Left ventricle myocardium inferior (tissue), 1 donor: ENCODE measurements at regions not wholly inside any gene's neighbourhood (a gene's known extent, or its start where the extent isn't known, plus 50 kb on each side); places are given as distances from the start of the nearest gene placed in this dataset.
"Not testable (repeated sequence)": the region's sequence is repeated elsewhere in the genome, so short reads cannot be mapped to it uniquely, and the experiment has no call there.

Experiments
- DNase-seq: peaks from one replicate; pipeline ENCODE4 v3.0.0-alpha.2; 2020
- H3K27ac ChIP-seq: fragments of 200-600 bp; replicated peaks from 2 replicates; pipeline ENCODE4 v1.8.0; 2021
- H3K27me3 ChIP-seq: fragments of 200-600 bp; 2 replicates; pipeline ENCODE4 v1.8.0; 2021; ENCODE audit warnings: low read depth
- H3K36me3 ChIP-seq: fragments of 200-600 bp; 2 replicates; pipeline ENCODE4 v1.8.0; 2021
- H3K4me1 ChIP-seq: fragments of 200-600 bp; 2 replicates; pipeline ENCODE4 v1.8.0; 2021
- H3K4me3 ChIP-seq: fragments of 200-600 bp; 2 replicates; pipeline ENCODE4 v1.8.0; 2021; ENCODE audit warnings: mild to moderate bottlenecking, moderate library complexity
- H3K9me3 ChIP-seq: fragments of 200-600 bp; replicated peaks from 2 replicates; pipeline ENCODE4 v1.8.0; 2021
- CTCF ChIP-seq: fragments of 200-600 bp; IDR thresholded peaks from 2 replicates; pipeline ENCODE4 v1.8.0; 2021; ENCODE audit warnings: antibody characterized with exemption, mild to moderate bottlenecking, borderline replicate concordance
- intact Hi-C: fragments of 100-400 bp; cut with micrococcal nuclease; formaldehyde crosslinking; loops from one replicate; pipeline ENCODE4 v1.11.0; 2022
- donor health status: DM: no; HTN: yes; CAD: no; lungs with severe emphysema.

- intact Hi-C loops: no loop called here
- no peaks in the 10 kb centered on the region for H3K9me3 ChIP-seq
- no peak overlapping the region for H3K27ac ChIP-seq
- H3K4me1 ChIP-seq: no peaks in the 10 kb centered on the region
- no peaks in the 10 kb centered on the region for H3K36me3 ChIP-seq
- H3K4me3 ChIP-seq: no peak overlapping the region
- TF ChIP-seq CTCF: no peak
- no peak for DNase-seq
- no peaks in the 10 kb centered on the region for H3K27me3 ChIP-seq
These were observed 676.8 kb upstream of the HS3ST1 start for GRCh38 chr4:12105519-12105918.

GRCh38 chr4:12089920-12090319 is 661.2 kb upstream of the HS3ST1 start:
- H3K27ac ChIP-seq, H3K4me1 ChIP-seq, H3K36me3 ChIP-seq, DNase-seq, H3K9me3 ChIP-seq, H3K4me3 ChIP-seq, intact Hi-C loops, H3K27me3 ChIP-seq: not testable (repeated sequence)

DNA sequence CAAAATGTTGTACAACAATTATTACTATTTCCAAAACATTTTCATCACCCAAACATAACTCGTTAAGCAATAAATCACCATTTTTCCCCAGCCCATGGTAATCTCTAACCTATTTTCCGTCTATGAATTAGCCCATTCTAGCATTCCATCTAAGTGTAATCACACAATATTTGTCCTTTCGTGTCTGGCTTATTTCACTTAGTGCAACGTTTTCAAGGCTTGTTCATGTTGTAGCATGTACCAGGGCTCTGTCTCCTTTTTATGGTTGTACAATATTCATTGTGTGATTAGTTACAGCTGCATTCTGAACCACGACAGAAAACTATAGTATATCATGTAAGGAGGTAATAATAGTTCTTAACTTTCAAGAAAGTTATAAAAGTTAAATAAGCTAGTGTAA is 656.0 kb upstream of the HS3ST1 start:
- intact Hi-C loops: no loop called here
- H3K27me3 ChIP-seq: no peaks in the 10 kb centered on the region
- no peak overlapping the region for H3K27ac ChIP-seq
- no peaks in the 10 kb centered on the region for H3K36me3 ChIP-seq
- peaks cover 6% of the 10 kb centered on the region for H3K9me3 ChIP-seq
- no peaks in the 10 kb centered on the region for H3K4me1 ChIP-seq
- TF ChIP-seq CTCF: no peak
- no peak for DNase-seq
- H3K4me3 ChIP-seq: no peak overlapping the region

GRCh38 chr4:12071316-12071715 is 642.6 kb upstream of the HS3ST1 start:
- H3K36me3 ChIP-seq: no peaks in the 10 kb centered on the region
- no peaks in the 10 kb centered on the region for H3K9me3 ChIP-seq
- no peaks in the 10 kb centered on the region for H3K27me3 ChIP-seq
- no peak overlapping the region for H3K4me3 ChIP-seq
- intact Hi-C loops: no loop called here
- peaks cover 3% of the 10 kb centered on the region for H3K4me1 ChIP-seq
- H3K27ac ChIP-seq: no peak overlapping the region
- TF ChIP-seq CTCF: no peak
- no peak for DNase-seq

DNA sequence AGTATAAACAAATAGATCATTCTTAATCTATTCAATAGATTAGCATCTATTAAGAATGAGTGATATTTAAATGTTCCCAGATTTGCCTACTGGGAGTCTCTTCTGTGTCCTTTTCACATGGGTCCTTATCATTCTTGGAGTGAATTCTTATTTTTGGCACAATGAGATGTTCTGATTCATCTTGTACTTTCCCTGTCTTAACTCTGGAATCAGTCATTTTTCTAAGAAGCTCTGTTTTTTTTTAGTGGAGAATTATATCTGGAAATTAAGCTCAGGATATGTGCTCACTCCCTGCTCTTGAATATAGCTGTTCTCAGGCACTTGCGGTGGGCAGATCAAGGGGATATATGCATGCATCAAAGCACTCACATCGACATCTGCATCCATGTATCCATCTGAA is 625.3 kb upstream of the HS3ST1 start:
- TF ChIP-seq CTCF: no peak
- DNase-seq: no peak
- Histone ChIP-seq H3K36me3 (no peaks in the 10 kb centered on the region), H3K4me1 (no peaks in the 10 kb centered on the region), H3K27me3 (no peaks in the 10 kb centered on the region), H3K27ac (no peak overlapping the region), H3K4me3 (no peak overlapping the region), H3K9me3 (peaks cover 2% of the 10 kb centered on the region)
- intact Hi-C loops: no loop called here

- Histone ChIP-seq H3K27me3 (no peaks in the 10 kb centered on the region), H3K4me1 (no peaks in the 10 kb centered on the region), H3K27ac (no peak overlapping the region), H3K9me3 (no peaks in the 10 kb centered on the region), H3K36me3 (no peaks in the 10 kb centered on the region), H3K4me3 (no peak overlapping the region)
- no peak for DNase-seq
- no peak for TF ChIP-seq CTCF
- intact Hi-C loops: no loop called here
These were observed 624.9 kb upstream of the HS3ST1 start for GRCh38 chr4:12053556-12053955.
